C1 segment of cervical spinal cord (tissue), 14 donors: ENCODE measurements at regions not wholly inside any gene's neighbourhood (a gene's known extent, or its start where the extent isn't known, plus 50 kb on each side); places are given as distances from the start of the nearest gene placed in this dataset.
"Not testable (repeated sequence)": the region's sequence is repeated elsewhere in the genome, so short reads cannot be mapped to it uniquely, and the experiment has no call there.

ENCODE experiments used
- DNase-seq, 14 donors: peaks; one replicate each; lab custom pipeline; 2025; lab: John Stamatoyannopoulos, UW

- peak in 1 of 14 donors; percentile 70 for DNase-seq
Measured at GRCh38 chr6:103801901-103802479, 1057.7 kb downstream of the HACE1 start.

- peak in 1 of 14 donors; percentile 92 for DNase-seq
Measured at GRCh38 chr6:103799971-103800670, 1059.6 kb downstream of the HACE1 start.

DNA sequence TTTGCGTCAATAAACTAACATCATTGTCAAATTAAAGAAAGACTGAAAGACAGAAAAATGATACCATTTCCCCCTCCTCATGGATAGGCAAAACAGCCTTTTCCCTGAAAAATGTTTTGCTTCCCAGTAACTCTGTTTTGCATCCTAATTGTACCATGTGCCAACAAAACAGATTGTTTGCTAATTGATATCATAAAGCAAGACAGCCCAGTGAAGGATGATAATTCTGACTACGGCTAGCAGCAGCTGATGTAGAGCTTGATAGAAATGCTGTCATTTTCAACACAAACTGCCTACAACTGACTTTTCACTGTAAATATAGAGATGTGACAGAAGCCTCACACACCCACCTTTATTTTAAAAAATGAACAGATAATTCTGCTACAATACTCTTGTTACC lies 1061.6 kb downstream of the HACE1 start:
- peak in 1 of 14 donors; percentile 93 for DNase-seq

DNA sequence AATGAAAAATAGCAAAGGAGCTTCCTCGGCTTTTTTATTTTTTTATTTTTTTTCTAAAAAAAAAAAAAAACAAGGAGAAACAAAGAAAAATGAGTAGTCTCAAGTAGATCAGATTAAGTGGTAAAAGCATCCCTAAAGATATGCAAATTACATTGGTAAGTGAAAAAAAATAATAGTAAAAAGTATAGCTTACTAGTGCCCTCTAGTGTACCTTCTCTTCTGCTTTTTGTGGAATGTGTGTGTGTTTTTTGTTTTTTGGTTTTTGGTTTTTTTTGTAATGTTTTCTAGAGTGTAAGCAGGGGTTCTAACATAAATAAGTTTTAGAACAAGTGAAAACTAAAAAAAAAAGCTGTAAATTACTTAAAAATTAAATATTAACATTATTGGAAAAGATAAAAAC lies 1062.0 kb downstream of the HACE1 start:
- peak in 1 of 14 donors; percentile 59 for DNase-seq

DNA sequence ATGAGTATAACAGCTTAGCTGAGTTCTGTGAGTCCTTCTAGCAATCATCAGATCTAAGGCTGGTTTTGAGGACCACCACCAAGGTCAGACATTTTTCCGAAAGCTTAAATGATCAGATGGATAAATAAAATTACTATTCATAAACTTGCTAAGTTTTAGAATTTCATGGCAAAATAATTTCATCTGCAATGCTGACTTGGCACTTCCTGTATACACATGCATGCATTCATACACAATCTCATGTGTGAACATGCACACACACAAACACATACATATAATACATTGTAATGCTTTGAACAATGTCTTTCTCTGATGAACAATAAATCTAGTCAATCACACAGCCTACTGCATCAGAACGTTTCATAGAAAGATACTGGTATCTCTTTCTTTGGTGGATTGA lies 1068.3 kb downstream of the HACE1 start:
- no peak for DNase-seq

DNA sequence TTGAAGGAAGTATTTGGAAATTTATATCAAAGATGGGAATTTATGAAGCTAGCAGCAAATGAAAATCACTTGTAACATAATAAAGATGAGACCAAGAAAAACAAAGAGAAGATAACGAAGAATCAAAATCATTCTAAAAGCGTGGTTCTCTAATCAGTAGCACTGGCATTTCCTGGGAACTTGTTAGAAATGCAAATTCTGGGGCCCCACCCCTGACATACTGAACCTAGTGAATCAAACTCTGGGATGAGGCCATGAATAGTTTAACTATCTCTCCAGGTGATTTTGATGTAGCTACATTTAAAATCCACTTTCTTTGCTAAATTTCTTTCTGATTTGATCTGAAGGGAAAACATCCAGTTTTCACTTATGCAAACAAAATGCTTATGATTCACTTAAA lies 1075.6 kb downstream of the HACE1 start:
- DNase-seq, result no peak

DNA sequence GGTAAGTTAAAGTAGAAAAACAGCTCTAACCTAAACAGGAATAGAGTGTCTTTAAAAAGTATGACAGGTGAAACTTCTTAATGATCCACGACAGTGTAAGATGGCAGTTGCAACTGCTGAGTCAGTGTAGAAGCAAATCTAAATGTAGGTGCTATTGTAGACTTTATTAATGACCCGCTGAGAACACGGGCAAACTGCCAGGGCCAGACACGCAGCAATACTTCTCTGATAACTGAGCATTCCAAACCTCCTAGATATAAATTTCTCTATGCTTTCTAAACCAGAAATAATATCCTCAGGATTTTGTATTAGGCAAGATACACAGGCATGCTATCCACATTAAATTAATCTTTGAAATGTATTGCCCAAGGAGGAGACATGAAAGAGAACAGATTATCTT lies 1076.4 kb downstream of the HACE1 start:
- peak in 1 of 14 donors; percentile 28 for DNase-seq

DNA sequence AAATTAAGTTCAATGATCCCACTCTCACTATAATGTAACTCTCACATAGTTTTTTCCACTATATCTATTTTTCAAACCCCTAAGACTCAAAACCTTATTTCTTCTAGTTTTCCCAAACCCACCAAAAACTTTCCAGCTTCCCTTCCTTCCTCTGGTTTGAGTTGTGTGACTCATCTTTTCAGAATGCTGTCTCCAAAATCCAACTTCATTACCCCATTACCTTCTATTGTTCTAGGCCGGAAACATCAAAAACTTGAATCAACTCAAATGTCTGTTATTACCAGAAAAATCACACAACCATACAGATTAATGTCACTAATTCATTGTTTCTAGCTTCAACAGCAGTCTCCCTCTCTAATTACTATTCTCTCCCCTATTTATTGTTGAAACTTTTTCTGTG lies 1090.3 kb downstream of the HACE1 start:
- no peak for DNase-seq

DNA sequence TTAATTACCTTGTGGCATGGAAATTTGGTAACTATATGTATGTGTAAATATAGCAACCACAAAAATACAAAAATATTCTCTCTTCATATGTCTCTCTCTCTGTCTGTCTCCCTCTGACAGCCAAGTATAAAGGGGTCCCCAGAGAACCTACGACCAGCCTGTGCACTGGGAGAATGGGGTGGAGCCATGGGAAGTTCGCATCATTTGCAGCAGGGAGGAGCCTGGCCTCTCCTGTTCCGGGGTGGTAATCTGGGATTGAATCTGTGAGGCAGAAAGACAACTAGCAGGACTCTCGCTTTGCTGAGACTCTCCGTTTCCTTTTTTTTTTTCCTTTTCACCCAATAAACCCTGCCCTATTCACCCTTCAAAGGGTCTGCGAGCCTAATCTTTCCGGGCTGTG lies 1109.1 kb downstream of the HACE1 start:
- no peak for DNase-seq

DNA sequence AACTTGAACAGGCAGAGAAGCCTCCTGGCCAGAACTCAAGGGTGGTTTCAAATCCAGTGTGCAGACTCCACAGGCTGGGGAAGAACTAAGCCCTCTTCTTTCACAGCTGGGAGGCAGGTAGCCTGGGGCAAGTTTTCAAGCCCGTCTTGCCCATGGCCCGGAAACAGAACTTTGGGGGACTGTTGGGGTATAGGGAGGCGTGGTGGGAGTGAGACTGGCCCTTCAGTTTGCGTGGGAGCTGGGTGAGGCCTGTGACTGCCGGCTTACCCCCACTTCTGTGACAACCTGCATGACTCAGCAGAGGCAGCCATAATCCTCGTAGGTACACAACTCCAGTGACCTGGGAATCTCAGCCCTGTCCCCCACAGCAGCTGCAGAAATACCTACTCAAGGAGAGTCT lies 1125.7 kb downstream of the HACE1 start:
- no peak for DNase-seq

DNA sequence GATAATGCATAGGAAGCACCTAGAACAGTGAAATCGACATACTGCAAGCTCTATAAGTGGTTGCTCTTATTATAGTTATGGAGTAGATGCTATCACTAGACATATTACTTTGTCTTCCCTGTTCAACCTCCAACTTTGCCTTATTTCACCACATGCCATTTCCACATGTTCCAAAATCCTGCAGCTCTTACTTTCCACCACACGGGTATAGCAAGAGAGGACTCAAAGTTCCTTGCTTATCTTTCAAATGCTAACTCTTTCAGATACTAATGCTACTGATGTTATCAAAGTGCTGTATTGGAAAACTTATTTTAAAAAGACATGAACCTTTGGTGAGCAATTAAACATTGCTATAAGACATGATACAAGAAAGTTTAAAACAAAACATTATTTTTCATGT lies 1130.1 kb downstream of the HACE1 start:
- no peak for DNase-seq

GRCh38 chr6:103723438-103724322 lies 1136.0 kb downstream of the HACE1 start:
- no peak for DNase-seq

DNA sequence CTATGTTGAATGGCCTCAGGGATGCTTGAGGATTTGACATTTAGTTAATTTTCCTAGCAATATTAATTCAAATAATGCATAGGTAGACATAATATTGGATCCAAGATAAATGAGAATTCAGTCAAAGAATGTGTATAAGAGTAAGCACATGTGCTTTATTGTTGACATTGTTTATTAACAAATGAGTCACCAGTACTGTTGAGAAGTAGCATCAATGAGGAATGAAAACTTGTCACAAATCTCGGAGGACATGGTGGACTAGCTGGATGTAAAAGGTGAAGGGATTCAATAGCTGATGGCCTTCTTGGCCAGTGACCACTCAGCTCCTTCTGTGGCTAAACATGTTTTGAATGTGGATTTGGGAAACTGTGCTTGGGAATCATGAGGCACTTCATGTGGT lies 1137.0 kb downstream of the HACE1 start:
- DNase-seq, result no peak

GRCh38 chr6:103721923-103722322 lies 1137.8 kb downstream of the HACE1 start:
- DNase-seq, result no peak

GRCh38 chr6:103720393-103720792 lies 1139.3 kb downstream of the HACE1 start:
- no peak for DNase-seq

DNA sequence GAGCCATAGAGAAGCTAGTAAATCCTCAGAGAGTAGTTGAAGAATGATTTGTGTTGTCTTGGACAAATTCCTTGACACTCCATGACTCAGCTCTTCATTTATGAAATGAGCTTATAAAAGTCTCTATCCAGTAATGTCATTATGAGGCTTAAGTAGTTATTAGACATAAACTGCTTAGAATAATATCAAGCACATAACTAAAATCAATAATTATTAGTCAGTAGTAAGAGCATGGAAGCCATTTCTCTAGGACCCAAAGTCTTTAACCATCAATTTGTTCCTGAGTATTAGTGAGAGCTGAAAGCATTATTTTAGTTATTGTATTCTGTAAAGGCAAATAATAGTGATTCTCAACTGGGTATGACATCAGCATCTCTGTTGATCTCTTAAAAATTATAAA lies 1140.2 kb downstream of the HACE1 start:
- no peak for DNase-seq

DNA sequence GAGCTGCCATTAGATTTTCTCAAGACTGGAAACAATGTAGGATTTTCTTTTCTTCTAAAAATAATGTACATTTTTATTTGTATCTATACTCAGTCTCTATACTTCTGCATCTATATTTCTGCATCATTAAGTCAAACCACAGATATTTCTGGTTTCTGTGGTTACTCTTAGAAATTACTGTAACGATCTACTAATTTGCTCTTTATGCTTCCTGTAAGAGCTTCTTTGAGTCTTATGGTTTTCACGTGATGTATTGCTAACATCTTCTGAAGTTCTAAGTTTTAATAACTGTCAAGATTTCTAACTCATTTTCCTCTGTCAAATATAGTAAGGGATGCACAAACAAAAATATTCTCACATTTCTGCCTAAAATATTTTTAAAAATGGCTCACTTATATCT lies 1144.5 kb downstream of the HACE1 start:
- no peak for DNase-seq

DNA sequence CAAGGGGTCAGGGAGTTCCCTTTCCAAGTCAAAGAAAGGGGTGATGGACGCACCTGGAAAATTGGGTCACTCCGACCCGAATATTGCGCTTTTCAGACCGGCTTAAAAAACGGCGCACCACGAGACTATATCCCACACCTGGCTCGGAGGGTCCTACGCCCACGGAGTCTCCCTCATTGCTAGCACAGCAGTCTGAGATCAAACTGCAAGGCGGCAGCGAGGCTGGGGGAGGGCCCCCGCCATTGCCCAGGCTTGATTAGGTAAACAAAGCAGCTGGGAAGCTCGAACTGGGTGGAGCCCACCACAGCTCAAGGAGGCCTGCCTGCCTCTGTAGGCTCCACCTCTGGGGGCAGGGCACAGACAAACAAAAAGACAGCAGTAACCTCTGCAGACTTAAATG lies 1150.5 kb downstream of the HACE1 start:
- not testable (repeated sequence) for DNase-seq

- no peak for DNase-seq
Measured at GRCh38 chr6:103707596-103708325, 1152.0 kb downstream of the HACE1 start.

GRCh38 chr6:103699769-103700168 lies 1160.0 kb downstream of the HACE1 start:
- no peak for DNase-seq

GRCh38 chr6:103687430-103687829 lies 1172.3 kb downstream of the HACE1 start:
- DNase-seq, result no peak

- DNase-seq, result no peak
Measured at GRCh38 chr6:103680116-103680515, 1179.6 kb downstream of the HACE1 start.
